ENCODE measurements at regions not wholly inside any gene's neighbourhood (a gene's known extent, or its start where the extent isn't known, plus 50 kb on each side); places are given as distances from the start of the nearest gene placed in this dataset.

DNA sequence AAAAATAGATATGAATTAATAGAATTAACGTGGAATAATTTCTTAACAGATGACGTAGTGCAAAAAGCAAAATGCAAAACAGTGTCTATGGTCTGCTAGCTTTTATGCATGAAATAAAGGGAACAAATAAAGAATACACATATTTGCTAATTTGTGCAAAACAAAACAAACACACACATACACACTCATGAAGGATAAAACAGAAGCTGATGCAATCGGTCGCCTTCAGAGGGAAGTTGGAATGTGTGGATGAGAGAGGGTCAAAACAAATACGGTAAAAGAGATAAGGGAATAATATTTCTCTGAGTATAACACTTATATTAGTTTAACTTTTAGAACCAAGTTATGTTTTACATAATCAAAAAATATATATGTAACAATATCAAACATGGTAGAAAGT, 1160.9 kb upstream of the PCDH9 start:
- DNase-seq, result no peak

DNA sequence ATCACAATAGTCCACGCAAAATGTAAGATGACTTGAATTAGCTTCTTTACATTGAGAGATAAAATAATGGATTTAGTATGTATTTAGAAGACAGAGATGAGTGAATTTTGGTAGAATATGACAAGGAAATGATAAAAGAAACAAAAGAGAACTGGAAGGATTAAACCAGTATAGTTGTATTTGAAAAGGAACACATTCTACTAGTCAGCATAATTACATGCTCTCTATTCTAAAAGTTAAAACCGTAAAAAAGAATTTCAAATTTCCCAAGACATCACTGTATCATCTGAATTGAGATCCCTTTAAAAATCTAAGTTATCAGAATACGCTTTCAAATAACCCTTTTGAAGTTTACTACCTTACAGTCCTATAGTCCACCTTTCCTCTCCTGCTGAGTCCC, 1156.7 kb upstream of the PCDH9 start:
- no peak for DNase-seq

DNA sequence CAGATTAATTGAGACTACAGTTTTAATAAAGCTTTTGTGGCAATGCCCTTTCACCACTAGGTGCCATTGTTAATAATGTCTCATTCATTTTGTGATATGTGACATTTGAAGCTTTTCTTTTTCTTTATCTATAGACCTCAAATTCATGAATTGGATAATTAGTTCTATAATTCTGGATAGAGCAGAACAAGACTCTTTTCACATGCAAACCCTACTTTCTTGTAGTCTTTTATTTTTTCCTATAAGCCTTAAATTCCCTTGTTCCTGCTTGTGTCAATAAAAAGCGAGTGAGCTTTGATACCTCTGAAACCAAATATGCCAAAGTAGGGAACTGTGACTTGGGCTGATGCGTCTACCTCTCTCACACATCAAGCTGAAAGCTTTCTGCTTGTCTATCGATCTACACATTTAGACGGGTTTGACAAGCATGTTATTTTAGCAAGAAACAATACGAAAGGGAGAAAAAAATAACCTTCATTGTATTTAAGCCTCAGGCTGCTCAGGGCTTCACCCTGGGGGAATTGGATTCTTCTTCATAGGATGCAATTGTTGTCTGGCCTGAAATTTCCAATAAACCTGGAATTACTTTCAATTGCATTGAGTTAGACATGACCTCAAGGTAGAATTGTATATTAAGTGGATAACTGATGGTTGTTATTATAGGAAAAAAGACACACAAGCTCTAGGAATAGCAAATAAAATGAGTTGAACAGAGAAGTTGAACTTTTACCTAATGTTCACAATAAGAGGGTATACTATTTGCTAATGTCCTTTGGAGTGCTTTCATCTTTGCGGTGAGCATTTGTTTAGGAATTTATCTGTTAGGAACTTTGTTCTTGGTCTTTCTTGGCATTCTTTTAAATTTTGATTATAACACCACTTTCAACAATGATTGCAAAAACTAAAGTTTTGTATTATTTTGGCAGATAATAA, 1150.2 kb upstream of the PCDH9 start:
- DNase-seq, result no peak

DNA sequence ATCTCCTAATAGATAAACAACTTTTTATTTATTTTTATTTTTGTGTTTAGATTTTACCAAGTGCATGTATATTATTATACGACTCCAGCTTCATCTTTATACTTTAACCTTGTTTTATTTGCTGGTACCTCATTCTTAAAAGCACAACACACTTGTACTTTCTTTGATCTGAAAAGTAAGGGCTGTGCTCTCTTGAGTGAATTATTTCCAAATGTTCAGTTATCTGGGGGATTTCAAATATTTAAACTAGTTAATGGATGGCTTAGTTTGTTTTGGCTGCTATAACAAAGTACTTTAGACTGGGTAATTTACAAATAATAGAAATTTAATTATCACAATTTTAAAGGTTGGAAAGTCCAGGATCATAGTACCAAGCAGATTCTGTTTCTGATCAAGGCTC, 1148.2 kb upstream of the PCDH9 start:
- no peak for DNase-seq

DNA sequence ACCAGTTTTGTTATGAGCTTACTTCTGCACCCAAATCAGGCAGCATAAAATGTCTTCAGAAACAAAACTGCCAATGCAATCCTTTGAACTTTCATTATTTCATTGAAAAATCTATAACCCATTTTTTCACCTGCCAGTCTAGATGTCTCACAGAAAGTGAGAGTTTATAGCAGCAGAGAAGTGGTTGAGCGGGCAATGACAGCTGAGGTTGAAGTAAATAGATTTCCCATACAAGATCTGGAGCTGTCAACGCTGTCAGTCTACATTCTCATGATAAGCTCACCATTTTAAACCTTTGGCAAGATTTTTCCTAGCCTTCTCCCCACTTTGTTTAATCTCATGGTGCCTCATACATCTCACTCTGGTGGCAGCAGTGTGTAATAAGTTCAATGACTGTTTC, 1144.9 kb upstream of the PCDH9 start:
- no peak for DNase-seq

DNA sequence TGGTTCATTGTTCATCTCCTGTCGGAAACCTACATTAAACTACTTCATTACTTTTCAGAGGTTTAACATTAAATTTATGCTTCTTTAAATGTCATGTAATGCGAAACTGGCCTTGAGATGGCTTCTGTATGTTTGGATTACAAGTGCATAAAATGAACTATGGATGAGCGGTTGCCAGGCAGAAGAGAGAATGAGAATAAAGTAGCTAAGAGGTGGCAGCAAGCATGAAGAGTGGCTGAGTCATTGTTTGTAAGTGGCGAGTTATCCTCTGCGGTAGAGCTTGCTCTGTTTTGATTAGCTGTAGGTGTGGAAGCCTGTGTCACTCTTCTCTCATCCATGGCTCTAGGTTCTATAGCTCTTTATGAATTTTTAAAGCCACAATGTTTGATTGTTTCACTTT, 1139.6 kb upstream of the PCDH9 start:
- DNase-seq, result no peak

DNA sequence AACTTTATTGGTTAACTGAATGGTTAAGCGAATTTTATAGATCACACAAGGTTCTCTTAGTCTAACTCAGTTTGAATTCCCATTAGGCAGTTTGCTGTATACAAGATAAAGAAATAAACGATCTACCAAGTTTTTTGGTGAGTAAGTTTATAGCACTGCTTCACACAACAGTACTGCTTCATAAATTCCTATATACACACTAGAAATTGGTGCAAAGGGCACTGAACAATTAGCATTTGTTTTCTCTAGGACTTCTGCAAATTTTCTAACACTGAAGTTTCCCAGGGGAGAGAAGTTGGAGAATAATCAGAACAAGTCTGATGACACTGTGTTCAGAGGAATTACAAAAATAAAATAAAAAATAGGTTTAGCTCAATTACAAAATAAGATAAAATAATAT, 1138.8 kb upstream of the PCDH9 start:
- no peak for DNase-seq

DNA sequence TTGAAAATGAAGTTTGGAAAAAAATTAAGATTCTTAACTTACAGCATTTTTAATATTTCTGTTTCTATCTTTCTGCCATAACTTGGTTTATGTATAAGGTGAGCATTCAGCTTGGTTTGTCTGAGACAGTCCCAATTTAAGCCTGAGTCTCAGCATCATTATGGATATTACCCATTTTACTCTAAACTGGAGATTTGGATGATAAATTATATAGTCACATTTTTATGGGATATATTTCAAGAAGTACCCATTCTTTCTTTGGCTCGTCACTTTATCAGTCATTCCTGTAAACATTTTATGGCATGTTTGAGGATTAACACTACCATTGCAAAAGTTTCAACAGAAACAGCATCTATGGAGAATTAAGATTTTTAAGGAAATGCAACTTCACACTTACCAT, 1129.0 kb upstream of the PCDH9 start:
- DNase-seq, result no peak

DNA sequence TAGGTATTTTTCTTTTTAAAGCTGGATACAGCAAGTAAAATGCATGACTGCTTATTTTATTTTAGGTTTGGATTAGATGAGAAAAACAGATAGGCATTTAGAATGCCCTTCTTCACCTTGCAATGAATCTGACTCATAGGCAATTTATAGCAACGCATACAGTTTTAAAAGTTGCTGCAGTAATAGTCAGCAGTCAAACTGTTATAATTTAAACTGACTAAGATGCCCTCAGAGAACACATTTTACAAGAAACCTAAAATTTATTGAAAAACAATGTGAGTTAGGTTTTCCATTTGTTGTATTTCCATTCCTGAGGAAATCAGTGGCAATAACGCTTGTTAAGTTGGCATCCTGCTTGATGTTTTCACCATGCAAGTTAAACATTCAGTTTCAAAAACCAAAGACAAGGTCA, 1128.2 kb upstream of the PCDH9 start:
- no peak for DNase-seq

DNA sequence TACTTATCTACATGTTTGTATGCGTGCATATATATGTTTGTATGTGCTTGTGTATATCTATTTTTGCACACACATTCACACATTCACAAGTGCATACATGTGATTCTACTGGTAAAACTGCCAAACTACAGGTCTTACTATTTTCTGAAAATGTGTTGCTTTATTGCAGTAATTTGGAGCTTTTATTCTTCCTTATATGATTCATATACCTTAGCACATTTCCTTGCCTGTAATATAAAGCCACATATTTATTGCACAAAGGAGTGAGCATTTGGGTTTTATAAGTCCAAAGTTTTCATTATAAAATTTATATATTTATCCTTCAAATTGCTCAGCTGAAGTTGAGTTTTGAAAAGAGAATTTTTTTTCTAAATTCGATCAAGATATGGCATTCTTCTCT, 1120.4 kb upstream of the PCDH9 start:
- no peak for DNase-seq

DNA sequence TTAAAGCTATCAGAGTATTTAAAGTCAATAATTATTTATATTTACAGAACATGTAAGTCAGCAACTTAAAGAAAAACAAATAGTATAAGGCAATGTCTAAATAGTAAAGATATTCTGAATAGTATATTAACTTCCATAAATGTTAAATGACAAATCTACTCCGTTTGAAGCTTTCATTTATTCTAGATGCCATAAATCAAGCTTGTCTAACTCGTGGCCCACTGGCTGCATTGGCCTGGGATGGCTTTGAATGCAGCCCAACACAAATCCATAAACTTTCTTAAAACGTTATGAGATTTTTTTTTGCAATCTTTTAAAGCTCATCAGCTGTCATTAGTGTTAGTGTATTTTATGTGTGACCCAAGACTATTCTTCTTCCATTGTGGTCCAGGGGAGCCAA, 1117.1 kb upstream of the PCDH9 start:
- DNase-seq, result no peak

DNA sequence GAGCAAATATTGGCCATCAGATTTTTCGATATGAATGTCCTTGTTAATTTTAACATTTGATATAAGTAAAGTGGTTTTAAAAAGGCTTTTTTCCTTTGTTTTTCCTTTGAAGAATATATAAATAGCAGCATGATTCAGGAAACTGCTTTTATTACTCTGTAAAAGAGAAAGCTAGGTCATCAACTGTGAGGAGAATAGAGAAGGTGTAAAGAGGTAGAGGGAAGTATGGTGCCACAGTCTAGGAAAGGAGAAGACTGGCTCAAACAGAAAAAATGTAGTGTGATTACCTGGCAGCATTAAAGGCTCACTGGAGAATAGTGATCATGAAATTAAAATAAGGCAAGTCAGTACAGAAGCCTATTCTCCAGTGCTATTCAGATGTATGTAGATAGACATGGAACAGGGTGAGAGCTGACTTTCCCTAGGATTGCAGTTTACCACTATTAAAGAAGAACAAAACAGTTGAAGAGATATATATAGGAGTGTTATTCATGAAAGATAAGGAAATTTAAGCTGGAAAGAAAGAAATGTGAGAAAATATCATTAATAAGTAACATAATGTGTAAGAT, 1115.9 kb upstream of the PCDH9 start:
- no peak for DNase-seq

DNA sequence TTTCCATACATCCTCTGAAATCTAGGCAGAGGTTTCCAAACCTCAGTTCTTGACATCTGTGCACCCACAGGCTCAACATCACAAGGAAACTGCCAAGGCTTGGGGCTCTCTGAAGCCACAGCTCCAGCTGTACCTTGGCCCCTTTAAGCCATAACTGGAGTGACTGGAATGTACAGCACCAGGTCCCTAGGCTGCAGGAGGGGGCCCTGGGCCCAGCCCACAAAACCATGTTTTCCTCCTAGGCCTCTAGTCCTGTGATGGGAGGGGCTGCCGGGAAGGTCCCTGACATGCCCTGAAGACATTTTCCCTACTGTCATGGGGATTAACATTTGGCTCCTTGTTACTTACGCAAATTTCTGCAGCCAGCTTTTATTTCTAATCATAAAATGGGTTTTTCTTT, 1093.0 kb upstream of the PCDH9 start:
- no peak for DNase-seq

DNA sequence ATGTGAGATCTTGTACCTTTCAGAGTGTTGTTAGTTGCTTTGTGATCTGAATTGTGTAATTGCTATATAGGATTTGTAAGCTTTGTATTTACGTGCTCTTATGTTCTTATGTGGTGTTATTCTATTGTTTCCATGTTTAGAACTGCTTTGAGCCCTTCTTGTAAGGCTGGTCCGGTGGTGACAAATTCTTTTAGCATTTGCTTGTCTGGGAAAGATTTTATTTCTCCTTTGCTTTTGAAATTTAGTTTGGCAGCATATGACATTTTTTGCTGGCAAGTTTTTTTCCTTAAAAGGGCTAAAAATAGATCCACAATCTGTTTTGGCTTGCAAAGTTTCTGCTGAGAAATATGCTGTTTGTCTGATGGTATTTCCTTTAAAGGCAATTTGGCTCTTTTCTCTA, 1089.2 kb upstream of the PCDH9 start:
- no peak for DNase-seq

DNA sequence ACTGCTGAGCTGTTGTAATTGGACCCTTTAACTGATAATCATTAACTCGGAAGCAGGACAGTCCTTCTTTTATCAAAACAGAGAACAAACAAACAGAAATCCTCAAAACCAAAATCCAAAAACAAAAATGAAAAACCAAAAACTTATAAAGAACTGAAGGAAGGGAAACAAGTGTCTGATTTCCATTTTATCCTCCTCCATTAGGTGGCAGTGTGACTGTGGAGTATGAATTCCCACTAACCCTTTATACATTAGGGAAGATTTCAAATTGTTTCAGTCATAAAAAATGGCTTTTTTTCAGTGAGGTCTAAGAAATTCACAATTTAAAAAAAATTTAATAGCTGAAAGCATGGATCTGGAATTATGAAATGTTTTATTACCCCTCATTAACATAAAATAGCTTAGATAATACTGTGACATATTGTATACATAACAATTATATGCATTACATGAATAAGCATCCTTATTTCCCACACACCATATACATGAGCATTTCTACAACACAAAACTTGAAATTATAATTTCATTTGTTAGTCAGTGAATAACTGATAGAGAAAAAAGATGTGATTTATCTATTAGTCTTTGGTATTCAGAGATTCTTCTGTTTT, 1074.3 kb upstream of the PCDH9 start:
- peak; percentile 55 for DNase-seq

DNA sequence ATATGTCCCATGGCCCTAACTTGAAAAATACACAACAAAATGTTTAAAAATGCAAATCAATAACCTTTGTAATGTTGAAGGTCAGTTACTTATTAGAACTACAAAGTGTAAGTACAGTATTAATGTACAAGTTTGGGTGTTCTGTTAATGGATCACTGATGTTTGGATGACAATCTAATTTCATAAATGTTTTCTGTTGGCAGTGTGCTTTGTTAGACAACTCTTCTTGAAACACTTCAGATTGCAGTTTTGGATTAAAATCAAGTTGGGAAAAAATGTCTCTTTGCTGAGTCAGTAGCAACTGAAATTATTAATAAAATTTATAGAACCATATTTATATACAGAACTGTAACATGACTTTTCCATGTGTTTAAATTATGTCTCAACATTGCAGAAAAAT, 1063.5 kb upstream of the PCDH9 start:
- DNase-seq, result no peak

DNA sequence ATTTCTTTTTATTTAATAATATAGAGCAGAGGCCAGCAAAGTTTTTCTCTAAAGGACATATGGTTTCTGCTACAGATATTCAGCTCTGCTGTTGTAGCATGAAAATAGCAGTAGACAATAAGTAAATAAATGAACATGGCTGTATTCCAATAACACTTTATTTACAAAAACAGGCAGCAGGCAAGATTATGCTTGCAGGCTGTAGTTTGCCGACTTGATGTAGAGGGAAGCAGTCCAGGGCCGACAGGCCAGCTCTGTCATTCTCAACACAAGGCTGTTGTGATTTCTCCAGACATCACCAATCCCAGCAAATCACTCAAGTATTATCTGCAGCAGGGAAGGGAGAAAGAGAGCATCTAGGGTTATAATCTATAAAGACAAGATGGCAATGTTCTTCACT, 1062.5 kb upstream of the PCDH9 start:
- DNase-seq, result no peak

DNA sequence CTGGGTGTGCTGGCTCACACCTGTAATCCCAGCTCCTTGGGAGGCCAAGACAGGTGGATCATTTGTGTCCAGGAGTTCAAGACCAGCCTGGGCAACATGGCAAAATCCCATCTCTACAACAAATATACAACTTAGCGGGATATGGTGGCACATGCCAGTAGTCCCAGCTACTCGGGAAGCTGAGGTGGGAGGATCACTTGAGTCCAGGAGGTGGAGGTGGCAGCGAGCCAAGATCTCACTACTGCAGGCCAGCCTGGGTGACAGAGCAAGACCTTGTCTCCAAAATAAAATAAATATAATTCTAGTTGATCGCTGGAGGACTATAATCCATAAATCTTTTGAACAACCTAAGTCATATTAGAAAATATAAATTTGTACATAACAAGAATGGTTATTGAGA, 1061.5 kb upstream of the PCDH9 start:
- DNase-seq, result no peak

DNA sequence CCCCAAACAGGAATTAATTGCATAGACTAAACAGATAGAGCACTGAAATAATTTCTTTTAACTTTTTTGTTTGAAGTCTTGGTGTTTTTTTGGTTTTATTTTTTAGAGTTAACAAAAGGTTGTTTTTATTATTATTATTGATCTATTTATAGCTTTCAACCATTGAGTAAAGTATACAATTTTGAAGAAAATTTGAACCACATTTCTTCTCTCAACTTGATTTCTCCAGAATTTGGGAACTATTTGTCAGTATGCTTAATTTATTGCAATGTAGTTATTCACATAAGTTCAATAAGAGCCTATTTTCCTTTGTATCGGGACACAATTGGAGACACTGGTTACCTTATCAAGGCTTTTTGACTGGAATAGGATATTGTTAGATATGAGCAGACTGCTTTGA, 1045.6 kb upstream of the PCDH9 start:
- no peak for DNase-seq

DNA sequence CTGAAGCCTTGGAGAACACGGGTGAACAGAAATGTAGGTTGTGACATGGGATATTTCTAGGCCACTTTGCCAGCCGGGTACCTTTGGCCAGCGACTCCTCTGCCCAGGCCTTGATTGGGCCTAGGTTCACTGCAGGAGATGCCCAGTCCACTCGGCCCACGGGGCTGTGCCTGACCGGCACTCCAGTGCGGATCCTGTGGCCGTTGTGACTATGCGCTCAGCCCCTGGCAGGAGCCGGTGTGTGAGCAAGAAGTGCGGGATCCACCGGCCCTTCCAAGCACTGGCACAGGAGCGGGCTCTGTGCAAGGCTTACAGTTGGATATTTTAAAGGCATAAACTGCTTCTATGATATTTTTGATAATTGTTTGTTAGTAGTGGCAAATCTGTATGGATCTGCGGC, 1042.5 kb upstream of the PCDH9 start:
- no peak for DNase-seq

DNA sequence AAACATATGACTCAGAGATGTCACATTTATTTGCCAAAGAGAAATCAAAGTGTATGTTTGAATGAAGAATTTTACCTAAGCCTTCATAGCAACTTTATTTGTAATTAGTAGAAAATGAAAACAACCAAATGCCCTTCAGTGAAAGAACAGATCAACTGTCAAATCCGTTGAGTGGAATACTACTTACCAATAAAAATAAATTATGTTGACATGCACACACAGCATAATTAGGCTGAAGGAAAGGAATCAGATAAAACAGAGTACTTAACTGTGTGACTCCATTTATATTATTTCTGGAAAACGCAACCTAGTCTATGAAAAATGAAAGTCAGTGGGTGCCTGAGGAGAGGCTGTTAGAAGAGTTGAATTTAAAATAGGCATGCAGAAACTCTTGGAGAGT, 1034.6 kb upstream of the PCDH9 start:
- DNase-seq, result no peak

DNA sequence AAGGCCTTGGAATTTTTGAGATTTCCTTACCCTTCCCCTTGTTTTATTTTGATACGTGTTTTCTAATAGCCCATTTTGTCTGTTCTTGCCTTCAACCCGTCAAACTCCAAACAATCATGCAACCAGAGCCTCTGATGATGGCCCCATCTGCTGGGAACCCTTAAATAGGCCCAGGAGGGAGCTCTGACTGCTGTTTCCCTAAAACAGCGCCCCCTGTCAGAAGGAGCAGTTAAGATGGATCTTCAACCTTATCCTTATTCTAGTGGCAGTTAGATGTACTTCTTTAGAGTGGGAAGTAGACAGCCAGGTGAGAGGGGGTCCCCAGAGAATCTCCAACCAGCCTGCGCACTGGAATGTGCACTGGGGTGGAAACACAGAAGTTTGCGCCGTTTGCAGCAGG, 1031.0 kb upstream of the PCDH9 start:
- DNase-seq, result peak; percentile 3

DNA sequence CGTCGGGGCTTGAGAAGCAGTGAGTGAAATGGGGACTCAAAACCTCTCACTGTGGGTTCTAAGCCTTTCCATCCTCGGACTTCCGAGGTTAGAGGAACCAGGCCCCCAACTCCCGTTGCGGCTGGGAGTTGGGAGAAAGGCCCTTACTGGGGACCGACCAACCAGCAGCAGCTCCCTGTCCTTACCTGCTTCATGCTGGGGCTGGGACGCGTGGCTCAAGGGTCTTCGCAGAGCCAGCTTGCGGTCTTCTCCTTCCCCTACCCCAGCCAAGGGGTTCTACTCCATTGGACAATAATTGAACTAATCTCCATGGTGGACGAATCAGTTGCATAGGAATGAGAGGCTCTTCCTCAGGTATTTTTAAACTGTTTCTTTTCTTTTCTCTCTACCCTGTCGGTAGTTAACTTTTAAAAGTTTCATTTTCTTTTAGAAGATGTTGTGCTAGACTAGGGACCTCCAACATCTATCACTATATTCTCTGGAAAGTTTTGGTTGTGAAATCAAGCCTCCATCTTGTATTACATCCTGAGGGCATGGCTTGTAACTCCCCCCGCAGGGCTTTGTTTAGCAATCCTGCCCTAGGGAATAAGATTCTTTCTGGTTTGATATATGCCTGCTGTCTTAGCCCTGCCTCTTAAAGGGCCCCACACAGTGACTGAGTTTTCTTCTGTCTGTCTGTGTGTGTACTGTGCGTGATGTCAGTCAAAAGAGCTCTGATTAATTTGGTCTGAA, 1027.1 kb upstream of the PCDH9 start:
- no peak for DNase-seq

DNA sequence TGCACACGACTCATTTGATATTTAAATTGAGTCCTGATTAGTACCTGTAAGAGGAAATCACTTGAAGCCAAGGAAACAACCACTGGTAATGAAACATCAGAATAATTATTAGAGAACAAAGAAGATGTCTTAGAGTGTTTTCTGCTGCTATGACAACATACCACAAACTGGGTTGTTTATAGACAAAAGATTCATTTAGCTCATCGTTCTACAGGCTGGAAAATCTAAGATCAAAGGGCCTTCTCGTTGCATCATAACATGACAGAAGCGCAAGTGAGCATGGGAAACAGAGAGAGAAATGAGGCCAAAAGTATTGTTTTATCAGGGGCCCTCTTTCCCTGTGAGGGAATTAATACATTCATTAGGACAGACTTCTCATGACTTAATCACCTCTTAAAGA, 1024.0 kb upstream of the PCDH9 start:
- no peak for DNase-seq

Measured in hematopoietic multipotent progenitor cell treated with erythropoietin and hydrocortisone succinate and interleukin-3 and kit ligand, for 6 days (in vitro differentiated cells).